ENCODE measurements at regions not wholly inside any gene's neighbourhood (a gene's known extent, or its start where the extent isn't known, plus 50 kb on each side); places are given as distances from the start of the nearest gene placed in this dataset.

DNA sequence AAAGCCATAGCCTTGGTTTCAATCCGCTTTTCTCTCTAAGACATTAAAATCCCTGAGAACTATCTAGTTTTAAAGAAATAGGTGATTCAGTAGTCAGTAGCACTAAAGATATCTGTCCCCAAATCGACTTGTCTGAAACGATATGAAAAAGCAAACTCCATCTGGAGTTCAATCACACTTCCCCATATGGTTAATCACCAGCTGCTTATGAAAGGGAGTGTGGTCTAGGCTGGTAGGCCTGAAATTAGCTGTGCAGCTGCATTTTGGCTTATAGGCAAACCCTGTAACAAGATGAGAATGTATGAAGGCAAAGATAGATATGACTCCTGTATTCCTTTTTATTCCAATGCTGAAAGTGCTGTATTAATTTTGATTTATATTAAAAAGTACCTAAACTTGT, 65.9 kb downstream of the DMRTA1 start:
- TF ChIP-seq EZH2 (IDR thresholded peaks at IDR 0.05), result no peak
- no peak for TF ChIP-seq FOXP2 (optimal IDR thresholded peaks at IDR 0.05; ENCODE audit: control extremely low read depth, extremely low read length, insufficient read depth)
